WTC11 (cell line): ENCODE measurements at regions not wholly inside any gene's neighbourhood (a gene's known extent, or its start where the extent isn't known, plus 50 kb on each side); places are given as distances from the start of the nearest gene placed in this dataset.

Experiments
- ATAC-seq: fragments of 200-7000 bp; cut with Tn5 transposase; 2 replicates; pipeline ENCODE4 v1.10.0; 2021; ENCODE audit warnings: mild to moderate bottlenecking, moderate library complexity
- CTCF ChIA-PET: fragments of 300-600 bp; sonication (Branson Sonifier 250); formaldehyde crosslinking; loops from one replicate; lab custom pipeline; 2021; ENCODE audit warnings: antibody characterized with exemption; lab: Charles Lee
- POLR2A ChIA-PET: fragments of 350-600 bp; sonication (Branson Sonifier 250); formaldehyde crosslinking; loops from one replicate; lab custom pipeline; 2021; ENCODE audit warnings: antibody characterized with exemption; lab: Charles Lee
- DNase-seq: peaks from one replicate; pipeline ENCODE4 v3.0.0; 2021; ENCODE audit warnings: low spot score
- H3K27ac Mint-ChIP-seq: 2 replicates; pipeline ENCODE4 v1.8.0; 2021; ENCODE audit warnings: mixed read lengths
- H3K27me3 Mint-ChIP-seq: 2 replicates; pipeline ENCODE4 v1.8.0; 2021; ENCODE audit warnings: low read depth, mild to moderate bottlenecking, moderate library complexity, mixed read lengths
- H3K36me3 Mint-ChIP-seq: 2 replicates; pipeline ENCODE4 v1.8.0; 2021; ENCODE audit warnings: mixed read lengths
- H3K4me1 Mint-ChIP-seq: 2 replicates; pipeline ENCODE4 v1.8.0; 2022; ENCODE audit warnings: mixed read lengths
- H3K4me3 Mint-ChIP-seq: 2 replicates; pipeline ENCODE4 v1.8.0; 2021; ENCODE audit warnings: mild to moderate bottlenecking, moderate library complexity, mixed read lengths
- H3K9me3 Mint-ChIP-seq: 2 replicates; pipeline ENCODE4 v1.8.0; 2021; ENCODE audit warnings: mixed read lengths
- ATF2 ChIP-seq: sonication (generic); formaldehyde crosslinking; IDR thresholded peaks from 2 replicates; pipeline ENCODE4 v1.8.1; 2022; ENCODE audit warnings: low read depth, missing genetic modification reagents, borderline replicate concordance
- ATF3 ChIP-seq: sonication (generic); formaldehyde crosslinking; conservative IDR thresholded peaks from 2 replicates; pipeline ENCODE4 v1.8.1; 2022; ENCODE audit warnings: mild to moderate bottlenecking, missing genetic modification reagents
- EMX1 ChIP-seq: fragments of 250-450 bp; sonication (Bioruptor Pico); IDR thresholded peaks from 2 replicates; pipeline ENCODE4 v1.8.0; 2021; ENCODE audit warnings: mild to moderate bottlenecking
- FOXJ3 ChIP-seq: sonication (generic); formaldehyde crosslinking; IDR thresholded peaks from 2 replicates; pipeline ENCODE4 v1.9.0; 2021; ENCODE audit warnings: missing genetic modification reagents, mild to moderate bottlenecking, borderline replicate concordance
- JAZF1 ChIP-seq: fragments of 250-450 bp; sonication (Bioruptor Pico); IDR thresholded peaks from 2 replicates; pipeline ENCODE4 v1.9.0; 2021; ENCODE audit warnings: moderate library complexity, mild to moderate bottlenecking, inconsistent platforms
- MAX ChIP-seq: sonication (generic); formaldehyde crosslinking; IDR thresholded peaks from 2 replicates; pipeline ENCODE4 v1.8.0; 2022; ENCODE audit warnings: mild to moderate bottlenecking, missing genetic modification reagents
- OVOL2 ChIP-seq: fragments of 250-450 bp; sonication (Bioruptor Pico); IDR thresholded peaks from 2 replicates; pipeline ENCODE4 v1.9.0; 2021; ENCODE audit warnings: mild to moderate bottlenecking, borderline replicate concordance
- PRDM15 ChIP-seq: sonication (generic); formaldehyde crosslinking; IDR thresholded peaks from 2 replicates; pipeline ENCODE4 v1.8.0; 2022; ENCODE audit warnings: missing genetic modification reagents
- TEAD1 ChIP-seq: sonication (generic); formaldehyde crosslinking; IDR thresholded peaks from 2 replicates; pipeline ENCODE4 v1.8.0; 2022; ENCODE audit warnings: mild to moderate bottlenecking, missing genetic modification reagents
- TEAD4 ChIP-seq: sonication (generic); formaldehyde crosslinking; IDR thresholded peaks from 2 replicates; pipeline ENCODE4 v1.8.0; 2022; ENCODE audit warnings: mild to moderate bottlenecking, missing genetic modification reagents
- ZNF121 ChIP-seq: sonication (generic); formaldehyde crosslinking; IDR thresholded peaks from 2 replicates; pipeline ENCODE4 v1.8.0; 2023; ENCODE audit warnings: missing genetic modification reagents
- ZNF396 ChIP-seq: fragments of 250-450 bp; sonication (Bioruptor Pico); IDR thresholded peaks from 2 replicates; pipeline ENCODE4 v1.8.0; 2021; ENCODE audit warnings: mild to moderate bottlenecking, moderate library complexity, borderline replicate concordance
- ZNF671 ChIP-seq: fragments of 250-450 bp; sonication (Bioruptor Pico); IDR thresholded peaks from 2 replicates; pipeline ENCODE4 v1.8.0; 2021; ENCODE audit warnings: mild to moderate bottlenecking
- TF ChIP-seq, protein P1 (sequence below): sonication (generic); formaldehyde crosslinking; IDR thresholded peaks from 2 replicates; pipeline ENCODE4 v1.8.1; 2023; ENCODE audit warnings: mild to moderate bottlenecking, missing genetic modification reagents, borderline replicate concordance
- TF ChIP-seq, protein P2 (sequence below): sonication (generic); formaldehyde crosslinking; IDR thresholded peaks from 2 replicates; pipeline ENCODE4 v1.8.1; 2023; ENCODE audit warnings: mild to moderate bottlenecking, missing genetic modification reagents
- TF ChIP-seq, protein P3 (sequence below): sonication (generic); formaldehyde crosslinking; IDR thresholded peaks from 2 replicates; pipeline ENCODE4 v1.8.1; 2023; ENCODE audit warnings: mild to moderate bottlenecking, missing genetic modification reagents
- TF ChIP-seq, protein P4 (sequence below): fragments of 250-450 bp; sonication (Bioruptor Pico); IDR thresholded peaks from 2 replicates; pipeline ENCODE4 v1.9.0; 2021; ENCODE audit warnings: mild to moderate bottlenecking

DNA sequence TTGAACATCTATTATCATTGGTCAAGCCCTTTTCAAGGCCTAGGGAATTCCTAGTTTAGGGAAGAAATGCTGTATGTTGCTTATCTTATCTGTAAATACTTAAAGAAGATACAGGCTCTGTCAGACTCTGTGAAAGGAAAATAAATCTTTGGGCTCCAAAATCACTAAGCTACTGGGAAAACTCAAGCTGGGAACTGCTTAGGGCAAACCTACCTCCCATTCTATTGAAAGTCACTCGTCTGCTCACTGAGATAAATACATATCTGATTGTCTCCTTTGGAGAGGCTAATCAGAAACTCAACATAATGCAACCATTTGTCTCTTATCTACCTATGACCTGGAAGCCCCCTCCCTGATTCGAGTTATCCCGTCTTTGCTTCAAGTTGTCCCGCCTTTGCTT lies 108.6 kb upstream of the NDST4 start:
- ChIA-PET CTCF (no interaction called here), POLR2A (no interaction called here)
- Mint-ChIP-seq H3K36me3 (no peaks in the 10 kb centered on the region), H3K9me3 (peaks cover 7% of the 10 kb centered on the region), H3K27ac (no peak overlapping the region), H3K27me3 (no peaks in the 10 kb centered on the region), H3K4me1 (peaks cover 55% of the 10 kb centered on the region), H3K4me3 (no peak overlapping the region)
- ATAC-seq (no peak), DNase-seq (no peak)
- TF ChIP-seq, protein P1, sequence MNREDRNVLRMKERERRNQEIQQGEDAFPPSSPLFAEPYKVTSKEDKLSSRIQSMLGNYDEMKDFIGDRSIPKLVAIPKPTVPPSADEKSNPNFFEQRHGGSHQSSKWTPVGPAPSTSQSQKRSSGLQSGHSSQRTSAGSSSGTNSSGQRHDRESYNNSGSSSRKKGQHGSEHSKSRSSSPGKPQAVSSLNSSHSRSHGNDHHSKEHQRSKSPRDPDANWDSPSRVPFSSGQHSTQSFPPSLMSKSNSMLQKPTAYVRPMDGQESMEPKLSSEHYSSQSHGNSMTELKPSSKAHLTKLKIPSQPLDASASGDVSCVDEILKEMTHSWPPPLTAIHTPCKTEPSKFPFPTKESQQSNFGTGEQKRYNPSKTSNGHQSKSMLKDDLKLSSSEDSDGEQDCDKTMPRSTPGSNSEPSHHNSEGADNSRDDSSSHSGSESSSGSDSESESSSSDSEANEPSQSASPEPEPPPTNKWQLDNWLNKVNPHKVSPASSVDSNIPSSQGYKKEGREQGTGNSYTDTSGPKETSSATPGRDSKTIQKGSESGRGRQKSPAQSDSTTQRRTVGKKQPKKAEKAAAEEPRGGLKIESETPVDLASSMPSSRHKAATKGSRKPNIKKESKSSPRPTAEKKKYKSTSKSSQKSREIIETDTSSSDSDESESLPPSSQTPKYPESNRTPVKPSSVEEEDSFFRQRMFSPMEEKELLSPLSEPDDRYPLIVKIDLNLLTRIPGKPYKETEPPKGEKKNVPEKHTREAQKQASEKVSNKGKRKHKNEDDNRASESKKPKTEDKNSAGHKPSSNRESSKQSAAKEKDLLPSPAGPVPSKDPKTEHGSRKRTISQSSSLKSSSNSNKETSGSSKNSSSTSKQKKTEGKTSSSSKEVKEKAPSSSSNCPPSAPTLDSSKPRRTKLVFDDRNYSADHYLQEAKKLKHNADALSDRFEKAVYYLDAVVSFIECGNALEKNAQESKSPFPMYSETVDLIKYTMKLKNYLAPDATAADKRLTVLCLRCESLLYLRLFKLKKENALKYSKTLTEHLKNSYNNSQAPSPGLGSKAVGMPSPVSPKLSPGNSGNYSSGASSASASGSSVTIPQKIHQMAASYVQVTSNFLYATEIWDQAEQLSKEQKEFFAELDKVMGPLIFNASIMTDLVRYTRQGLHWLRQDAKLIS (CRISPR knock-in tag), result no peak
- no peak for TF ChIP-seq ZNF671
- TF ChIP-seq, protein P2, sequence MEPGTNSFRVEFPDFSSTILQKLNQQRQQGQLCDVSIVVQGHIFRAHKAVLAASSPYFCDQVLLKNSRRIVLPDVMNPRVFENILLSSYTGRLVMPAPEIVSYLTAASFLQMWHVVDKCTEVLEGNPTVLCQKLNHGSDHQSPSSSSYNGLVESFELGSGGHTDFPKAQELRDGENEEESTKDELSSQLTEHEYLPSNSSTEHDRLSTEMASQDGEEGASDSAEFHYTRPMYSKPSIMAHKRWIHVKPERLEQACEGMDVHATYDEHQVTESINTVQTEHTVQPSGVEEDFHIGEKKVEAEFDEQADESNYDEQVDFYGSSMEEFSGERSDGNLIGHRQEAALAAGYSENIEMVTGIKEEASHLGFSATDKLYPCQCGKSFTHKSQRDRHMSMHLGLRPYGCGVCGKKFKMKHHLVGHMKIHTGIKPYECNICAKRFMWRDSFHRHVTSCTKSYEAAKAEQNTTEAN, result no peak
- no peak for TF ChIP-seq MAX (CRISPR knock-in tag)

DNA sequence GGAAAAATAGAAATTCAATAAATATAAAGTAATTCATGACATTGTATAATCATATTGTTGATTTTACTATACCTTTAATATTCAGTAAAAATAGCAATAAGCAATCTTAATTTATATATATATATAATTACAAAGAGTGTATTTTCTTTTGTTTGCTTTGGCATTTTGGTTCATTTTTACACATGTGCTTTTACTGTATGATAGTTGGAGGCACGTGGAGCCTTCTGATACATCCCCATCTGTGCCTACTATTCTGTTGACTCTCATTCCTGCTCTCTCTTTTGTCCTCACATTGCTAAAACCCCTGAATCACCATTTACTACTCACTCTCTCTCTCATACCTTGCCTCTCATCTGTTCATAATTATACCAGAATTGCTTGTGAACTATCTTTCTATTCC lies 106.4 kb upstream of the NDST4 start:
- no peak overlapping the region for H3K27ac Mint-ChIP-seq
- H3K36me3 Mint-ChIP-seq, result no peaks in the 10 kb centered on the region
- no peak for DNase-seq
- CTCF ChIA-PET, result no interaction called here
- H3K4me3 Mint-ChIP-seq, result no peak overlapping the region
- POLR2A ChIA-PET, result no interaction called here
- H3K27me3 Mint-ChIP-seq, result no peaks in the 10 kb centered on the region
- ATAC-seq, result no peak
- H3K9me3 Mint-ChIP-seq, result no peaks in the 10 kb centered on the region
- H3K4me1 Mint-ChIP-seq, result peaks cover 56% of the 10 kb centered on the region
- TF ChIP-seq, protein P2, result no peak
- no peak for TF ChIP-seq FOXJ3 (CRISPR knock-in tag)
- TF ChIP-seq ZNF121 (CRISPR knock-in tag), result no peak
- TF ChIP-seq ZNF671, result no peak
- TF ChIP-seq, protein P3, sequence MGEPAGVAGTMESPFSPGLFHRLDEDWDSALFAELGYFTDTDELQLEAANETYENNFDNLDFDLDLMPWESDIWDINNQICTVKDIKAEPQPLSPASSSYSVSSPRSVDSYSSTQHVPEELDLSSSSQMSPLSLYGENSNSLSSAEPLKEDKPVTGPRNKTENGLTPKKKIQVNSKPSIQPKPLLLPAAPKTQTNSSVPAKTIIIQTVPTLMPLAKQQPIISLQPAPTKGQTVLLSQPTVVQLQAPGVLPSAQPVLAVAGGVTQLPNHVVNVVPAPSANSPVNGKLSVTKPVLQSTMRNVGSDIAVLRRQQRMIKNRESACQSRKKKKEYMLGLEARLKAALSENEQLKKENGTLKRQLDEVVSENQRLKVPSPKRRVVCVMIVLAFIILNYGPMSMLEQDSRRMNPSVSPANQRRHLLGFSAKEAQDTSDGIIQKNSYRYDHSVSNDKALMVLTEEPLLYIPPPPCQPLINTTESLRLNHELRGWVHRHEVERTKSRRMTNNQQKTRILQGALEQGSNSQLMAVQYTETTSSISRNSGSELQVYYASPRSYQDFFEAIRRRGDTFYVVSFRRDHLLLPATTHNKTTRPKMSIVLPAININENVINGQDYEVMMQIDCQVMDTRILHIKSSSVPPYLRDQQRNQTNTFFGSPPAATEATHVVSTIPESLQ, result no peak
- TF ChIP-seq JAZF1, result no peak
- TF ChIP-seq TEAD1 (CRISPR knock-in tag), result no peak
- no peak for TF ChIP-seq OVOL2 (CRISPR knock-in tag)
- no peak for TF ChIP-seq EMX1
- TF ChIP-seq TEAD4 (CRISPR knock-in tag), result no peak
- no peak for TF ChIP-seq ZNF396
- no peak for TF ChIP-seq ATF3 (CRISPR knock-in tag)
- TF ChIP-seq ATF2 (CRISPR knock-in tag), result no peak
- no peak for TF ChIP-seq PRDM15 (CRISPR knock-in tag)
- TF ChIP-seq, protein P4, sequence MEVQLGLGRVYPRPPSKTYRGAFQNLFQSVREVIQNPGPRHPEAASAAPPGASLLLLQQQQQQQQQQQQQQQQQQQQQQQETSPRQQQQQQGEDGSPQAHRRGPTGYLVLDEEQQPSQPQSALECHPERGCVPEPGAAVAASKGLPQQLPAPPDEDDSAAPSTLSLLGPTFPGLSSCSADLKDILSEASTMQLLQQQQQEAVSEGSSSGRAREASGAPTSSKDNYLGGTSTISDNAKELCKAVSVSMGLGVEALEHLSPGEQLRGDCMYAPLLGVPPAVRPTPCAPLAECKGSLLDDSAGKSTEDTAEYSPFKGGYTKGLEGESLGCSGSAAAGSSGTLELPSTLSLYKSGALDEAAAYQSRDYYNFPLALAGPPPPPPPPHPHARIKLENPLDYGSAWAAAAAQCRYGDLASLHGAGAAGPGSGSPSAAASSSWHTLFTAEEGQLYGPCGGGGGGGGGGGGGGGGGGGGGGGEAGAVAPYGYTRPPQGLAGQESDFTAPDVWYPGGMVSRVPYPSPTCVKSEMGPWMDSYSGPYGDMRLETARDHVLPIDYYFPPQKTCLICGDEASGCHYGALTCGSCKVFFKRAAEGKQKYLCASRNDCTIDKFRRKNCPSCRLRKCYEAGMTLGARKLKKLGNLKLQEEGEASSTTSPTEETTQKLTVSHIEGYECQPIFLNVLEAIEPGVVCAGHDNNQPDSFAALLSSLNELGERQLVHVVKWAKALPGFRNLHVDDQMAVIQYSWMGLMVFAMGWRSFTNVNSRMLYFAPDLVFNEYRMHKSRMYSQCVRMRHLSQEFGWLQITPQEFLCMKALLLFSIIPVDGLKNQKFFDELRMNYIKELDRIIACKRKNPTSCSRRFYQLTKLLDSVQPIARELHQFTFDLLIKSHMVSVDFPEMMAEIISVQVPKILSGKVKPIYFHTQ (CRISPR knock-in tag), result no peak
